Natural killer cell (primary cell): ENCODE measurements at regions not wholly inside any gene's neighbourhood (a gene's known extent, or its start where the extent isn't known, plus 50 kb on each side); places are given as distances from the start of the nearest gene placed in this dataset.

Experiments
- ATAC-seq, 3 donors: fragments of 150-1000 bp in 2 of 3; fragments of 200-7000 bp in 1 of 3; cut with Tn5 transposase; 1 replicate in 1 of 3; 2 replicates in 2 of 3; pipeline ENCODE4 v1.10.0; 2021; ENCODE audit warnings: mild to moderate bottlenecking in 2 of 3, moderate library complexity in 2 of 3
- DNase-seq, 2 donors: peaks; one replicate each; pipeline versions ENCODE4 v3.0.0 to v3.0.0-alpha.2; 2013 to 2021; ENCODE audit warnings: mixed read lengths in 1 of 2
- H3K27ac ChIP-seq: one replicate; pipeline ENCODE4 v1.5.1; 2013; ENCODE audit warnings: mild to moderate bottlenecking, low read length
- H3K27me3 ChIP-seq: one replicate; pipeline ENCODE4 v1.6.1; 2013; ENCODE audit warnings: low read length; ENCODE audit not compliant: control insufficient read depth, insufficient read depth
- H3K36me3 ChIP-seq: one replicate; pipeline ENCODE4 v1.6.1; 2013; ENCODE audit warnings: low read length; ENCODE audit not compliant: control insufficient read depth, insufficient read depth
- H3K4me1 ChIP-seq: one replicate; pipeline ENCODE4 v1.6.1; 2013; ENCODE audit warnings: low read length; ENCODE audit not compliant: control insufficient read depth, insufficient read depth
- H3K4me3 ChIP-seq: one replicate; pipeline ENCODE4 v1.5.1; 2013; ENCODE audit warnings: low read length
- H3K9me3 ChIP-seq: one replicate; pipeline ENCODE4 v1.6.1; 2013; ENCODE audit warnings: low read length; ENCODE audit not compliant: control insufficient read depth, insufficient read depth
- H3K27ac Mint-ChIP-seq, 2 donors: one replicate each; pipeline ENCODE4 v1.8.0; 2022; ENCODE audit warnings: mild to moderate bottlenecking in 2 of 2, mixed read lengths in 2 of 2, moderate library complexity in 1 of 2
- H3K27me3 Mint-ChIP-seq, 2 donors: one replicate each; pipeline ENCODE4 v1.8.0; 2022; ENCODE audit warnings: low read depth in 2 of 2, mixed read lengths in 2 of 2
- H3K36me3 Mint-ChIP-seq: one replicate; pipeline ENCODE4 v1.8.0; 2022; ENCODE audit warnings: mixed read lengths
- H3K4me1 Mint-ChIP-seq, 2 donors: one replicate each; pipeline ENCODE4 v1.8.0; 2022; ENCODE audit warnings: mixed read lengths in 2 of 2
- H3K4me3 Mint-ChIP-seq: one replicate; pipeline ENCODE4 v1.8.0; 2022; ENCODE audit warnings: mild to moderate bottlenecking, moderate library complexity, mixed read lengths
- H3K9me3 Mint-ChIP-seq, 2 donors: one replicate each; pipeline ENCODE4 v1.8.0; 2022; ENCODE audit warnings: mixed read lengths in 2 of 2
- CTCF ChIP-seq: fragments of 200-600 bp; IDR thresholded peaks from one replicate; pipeline ENCODE4 v1.8.0; 2022; ENCODE audit warnings: antibody characterized with exemption
- WGBS: methylation state at CpG from one replicate; pipeline ENCODE4 v1.1.7; 2013; ENCODE audit warnings: missing lambda C conversion rate; ENCODE audit not compliant: insufficient coverage; 5-methylcytosine and 5-hydroxymethylcytosine counted together
- intact Hi-C: fragments of 100-400 bp; cut with micrococcal nuclease; formaldehyde crosslinking; loops from one replicate; pipeline ENCODE4 v1.14.2; 2022

GRCh38 chr12:20040831-20041230, 327.5 kb upstream of the PDE3A start:
- Mint-ChIP-seq H3K4me1 (no peaks in the 10 kb centered on the region), H3K4me3 (no peak overlapping the region), H3K27me3 (no peaks in the 10 kb centered on the region), H3K36me3 (no peaks in the 10 kb centered on the region), H3K27ac (no peak overlapping the region), H3K9me3 (peaks cover 2 to 3% of the 10 kb centered on the region in 2 donors)
- no peak overlapping the region for H3K27ac ChIP-seq
- no peaks in the 10 kb centered on the region for H3K27me3 ChIP-seq
- TF ChIP-seq CTCF = no peak
- H3K9me3 ChIP-seq = no peaks in the 10 kb centered on the region
- no peak for DNase-seq
- no peak overlapping the region for H3K4me3 ChIP-seq
- no peak for ATAC-seq
- intact Hi-C loops = no loop called here
- 60% methylated on average over 2 of the region's 3 CpGs for WGBS
- H3K36me3 ChIP-seq = no peaks in the 10 kb centered on the region
- no peaks in the 10 kb centered on the region for H3K4me1 ChIP-seq

- H3K4me3 Mint-ChIP-seq = no peak overlapping the region
- no peak for DNase-seq
- Histone ChIP-seq H3K27ac (no peak overlapping the region), H3K36me3 (no peaks in the 10 kb centered on the region), H3K4me3 (no peak overlapping the region), H3K27me3 (no peaks in the 10 kb centered on the region), H3K4me1 (no peaks in the 10 kb centered on the region), H3K9me3 (no peaks in the 10 kb centered on the region)
- no peaks in the 10 kb centered on the region for H3K27me3 Mint-ChIP-seq
- ATAC-seq = no peak
- no CpG with 5 or more reads among the region's 1 CpG for WGBS
- H3K36me3 Mint-ChIP-seq = no peaks in the 10 kb centered on the region
- H3K4me1 Mint-ChIP-seq = no peaks in the 10 kb centered on the region
- intact Hi-C loops = no loop called here
- TF ChIP-seq CTCF = no peak
- H3K27ac Mint-ChIP-seq = no peak overlapping the region
- H3K9me3 Mint-ChIP-seq = peaks cover 3% of the 10 kb centered on the region in 2 donors
These were observed 324.0 kb upstream of the PDE3A start for GRCh38 chr12:20044351-20044750.

- no peak for ATAC-seq
- Histone ChIP-seq H3K27me3 (no peaks in the 10 kb centered on the region), H3K4me1 (no peaks in the 10 kb centered on the region), H3K9me3 (no peaks in the 10 kb centered on the region), H3K27ac (no peak overlapping the region), H3K4me3 (no peak overlapping the region), H3K36me3 (no peaks in the 10 kb centered on the region)
- no peak overlapping the region for H3K27ac Mint-ChIP-seq
- no peak overlapping the region for H3K4me3 Mint-ChIP-seq
- intact Hi-C loops = no loop called here
- H3K36me3 Mint-ChIP-seq = no peaks in the 10 kb centered on the region
- H3K4me1 Mint-ChIP-seq = no peaks in the 10 kb centered on the region
- H3K9me3 Mint-ChIP-seq = peaks cover 0 to 3% of the 10 kb centered on the region in 2 donors
- TF ChIP-seq CTCF = no peak
- no peak for DNase-seq
- no peaks in the 10 kb centered on the region for H3K27me3 Mint-ChIP-seq
- 98% methylated on average over 3 of the region's 3 CpGs for WGBS
These were observed 323.5 kb upstream of the PDE3A start for GRCh38 chr12:20044846-20045245.

- no peaks in the 10 kb centered on the region for H3K9me3 ChIP-seq
- H3K4me3 ChIP-seq = no peak overlapping the region
- H3K27me3 ChIP-seq = no peaks in the 10 kb centered on the region
- intact Hi-C loops = no loop called here
- 97% methylated on average over 3 of the region's 3 CpGs for WGBS
- no peaks in the 10 kb centered on the region for H3K4me1 ChIP-seq
- H3K27ac ChIP-seq = no peak overlapping the region
- ATAC-seq (no peak), DNase-seq (no peak)
- peaks cover 2 to 5% of the 10 kb centered on the region in 2 donors for H3K9me3 Mint-ChIP-seq
- no peaks in the 10 kb centered on the region for H3K36me3 Mint-ChIP-seq
- no peak for TF ChIP-seq CTCF
- no peaks in the 10 kb centered on the region for H3K36me3 ChIP-seq
- no peak overlapping the region for H3K27ac Mint-ChIP-seq
- H3K4me1 Mint-ChIP-seq = no peaks in the 10 kb centered on the region
- H3K27me3 Mint-ChIP-seq = no peaks in the 10 kb centered on the region
- no peak overlapping the region for H3K4me3 Mint-ChIP-seq
These were observed 320.4 kb upstream of the PDE3A start for GRCh38 chr12:20047901-20048300.
